ENCODE measurements at regions not wholly inside any gene's neighbourhood (a gene's known extent, or its start where the extent isn't known, plus 50 kb on each side); places are given as distances from the start of the nearest gene placed in this dataset.
"Not testable (repeated sequence)": the region's sequence is repeated elsewhere in the genome, so short reads cannot be mapped to it uniquely, and the experiment has no call there.

- H3K4me3 Mint-ChIP-seq (ENCODE audit: unreplicated experiment) = peak overlapping the region; percentile 7
- peaks cover 28% of the 10 kb centered on the region for H3K4me1 Mint-ChIP-seq (ENCODE audit: unreplicated experiment)
- TF ChIP-seq CTCF (IDR thresholded peaks at IDR 0.05) = no peak
- H3K27me3 Mint-ChIP-seq (ENCODE audit: unreplicated experiment) = no peaks in the 10 kb centered on the region
- no peaks in the 10 kb centered on the region for H3K9me3 Mint-ChIP-seq (ENCODE audit: unreplicated experiment)
- no peaks in the 10 kb centered on the region for H3K36me3 Mint-ChIP-seq (ENCODE audit: unreplicated experiment)
- peak overlapping the region; percentile 94 for H3K27ac Mint-ChIP-seq (ENCODE audit: unreplicated experiment)
- DNase-seq (ENCODE audit: extremely low spot score, unreplicated experiment) = no peak
Measured at GRCh38 chr13:50544211-50544610, 299.3 kb downstream of the DLEU7 start.

GRCh38 chr13:50547175-50547574, 296.3 kb downstream of the DLEU7 start:
- H3K4me3 Mint-ChIP-seq (ENCODE audit: unreplicated experiment); H3K36me3 Mint-ChIP-seq (ENCODE audit: unreplicated experiment); H3K27me3 Mint-ChIP-seq (ENCODE audit: unreplicated experiment); H3K9me3 Mint-ChIP-seq (ENCODE audit: unreplicated experiment); DNase-seq (ENCODE audit: extremely low spot score, unreplicated experiment); H3K27ac Mint-ChIP-seq (ENCODE audit: unreplicated experiment): not testable (repeated sequence)
- peaks cover 31% of the 10 kb centered on the region for H3K4me1 Mint-ChIP-seq (ENCODE audit: unreplicated experiment)

GRCh38 chr13:50548586-50548985, 294.9 kb downstream of the DLEU7 start:
- no peak for DNase-seq (ENCODE audit: extremely low spot score, unreplicated experiment)
- Mint-ChIP-seq H3K36me3 (ENCODE audit: unreplicated experiment) (no peaks in the 10 kb centered on the region), H3K4me1 (ENCODE audit: unreplicated experiment) (peaks cover 25% of the 10 kb centered on the region), H3K4me3 (ENCODE audit: unreplicated experiment) (no peak overlapping the region), H3K27me3 (ENCODE audit: unreplicated experiment) (no peaks in the 10 kb centered on the region), H3K27ac (ENCODE audit: unreplicated experiment) (no peak overlapping the region), H3K9me3 (ENCODE audit: unreplicated experiment) (no peaks in the 10 kb centered on the region)
- no peak for TF ChIP-seq CTCF (IDR thresholded peaks at IDR 0.05)

GRCh38 chr13:50549221-50549942, 294.1 kb downstream of the DLEU7 start:
- H3K27me3 Mint-ChIP-seq (ENCODE audit: unreplicated experiment) = no peaks in the 10 kb centered on the region
- no peak overlapping the region for H3K27ac Mint-ChIP-seq (ENCODE audit: unreplicated experiment)
- peaks cover 17% of the 10 kb centered on the region for H3K4me1 Mint-ChIP-seq (ENCODE audit: unreplicated experiment)
- H3K4me3 Mint-ChIP-seq (ENCODE audit: unreplicated experiment) = no peak overlapping the region
- no peaks in the 10 kb centered on the region for H3K36me3 Mint-ChIP-seq (ENCODE audit: unreplicated experiment)
- DNase-seq (ENCODE audit: extremely low spot score, unreplicated experiment) = no peak
- no peaks in the 10 kb centered on the region for H3K9me3 Mint-ChIP-seq (ENCODE audit: unreplicated experiment)
- TF ChIP-seq CTCF (IDR thresholded peaks at IDR 0.05) = no peak

GRCh38 chr13:50550151-50550550, 293.3 kb downstream of the DLEU7 start:
- Mint-ChIP-seq H3K9me3 (ENCODE audit: unreplicated experiment) (no peaks in the 10 kb centered on the region), H3K27ac (ENCODE audit: unreplicated experiment) (no peak overlapping the region), H3K36me3 (ENCODE audit: unreplicated experiment) (no peaks in the 10 kb centered on the region), H3K4me3 (ENCODE audit: unreplicated experiment) (no peak overlapping the region), H3K27me3 (ENCODE audit: unreplicated experiment) (no peaks in the 10 kb centered on the region), H3K4me1 (ENCODE audit: unreplicated experiment) (peaks cover 9% of the 10 kb centered on the region)
- DNase-seq (ENCODE audit: extremely low spot score, unreplicated experiment) = no peak
- TF ChIP-seq CTCF (IDR thresholded peaks at IDR 0.05) = no peak
